Activated T-helper 1 cell treated with anti-CD3 and anti-CD28 coated beads, Interleukin-12 subunit alpha, Interleukin-12 subunit beta, Interleukin-2, Interleukin-4 antibody, amounts not matched to agents 30 ng/mL and 10 ng/mL and 1 ng/mL, durations not matched to agents 14 hours and 24 hours and 36 hours (primary cell): ENCODE measurements at regions not wholly inside any gene's neighbourhood (a gene's known extent, or its start where the extent isn't known, plus 50 kb on each side); places are given as distances from the start of the nearest gene placed in this dataset.

ENCODE experiments used
- DNase-seq: peaks from one replicate; pipeline ENCODE4 v3.0.0; 2021; ENCODE audit warnings: low spot score
- H3K27ac Mint-ChIP-seq: one replicate; pipeline ENCODE4 v1.8.0; 2021; ENCODE audit warnings: mild to moderate bottlenecking, mixed read lengths
- H3K27me3 Mint-ChIP-seq: one replicate; pipeline ENCODE4 v1.8.0; 2022; ENCODE audit warnings: mild to moderate bottlenecking, moderate library complexity, mixed read lengths; ENCODE audit not compliant: insufficient read depth
- H3K36me3 Mint-ChIP-seq: one replicate; pipeline ENCODE4 v1.8.0; 2021; ENCODE audit warnings: low read depth, mixed read lengths
- H3K4me1 Mint-ChIP-seq: one replicate; pipeline ENCODE4 v1.8.0; 2021; ENCODE audit warnings: low read depth, mixed read lengths
- H3K4me3 Mint-ChIP-seq: one replicate; pipeline ENCODE4 v1.8.0; 2021; ENCODE audit warnings: mild to moderate bottlenecking, moderate library complexity, mixed read lengths
- H3K9me3 Mint-ChIP-seq: one replicate; pipeline ENCODE4 v1.8.0; 2021; ENCODE audit warnings: mixed read lengths
- intact Hi-C: fragments of 100-400 bp; cut with micrococcal nuclease; formaldehyde crosslinking; loops from one replicate; pipeline ENCODE4 v1.15.1; 2024

DNA sequence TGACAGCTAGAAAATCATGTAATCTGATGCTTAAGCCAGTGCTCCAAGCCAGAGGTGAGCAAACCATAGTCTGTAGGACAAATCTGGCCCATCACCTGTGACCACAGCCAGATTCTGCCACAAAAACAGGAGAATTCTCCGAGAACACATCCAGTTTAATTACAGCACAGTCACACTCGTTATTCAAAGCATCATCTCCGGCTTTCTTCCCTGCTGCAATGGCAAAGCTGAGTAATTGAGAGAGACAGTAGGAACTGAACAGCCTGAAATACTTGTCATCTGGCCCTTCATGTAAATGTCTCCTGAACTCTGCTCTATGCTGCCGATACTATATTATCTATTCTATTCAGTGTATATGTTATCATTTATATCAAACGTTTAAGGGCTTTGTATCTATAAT is 121.4 kb upstream of the FOXF1 start:
- Mint-ChIP-seq H3K27ac (no peak overlapping the region), H3K36me3 (no peaks in the 10 kb centered on the region), H3K4me3 (no peak overlapping the region), H3K9me3 (no peaks in the 10 kb centered on the region), H3K4me1 (no peaks in the 10 kb centered on the region), H3K27me3 (no peaks in the 10 kb centered on the region)
- DNase-seq: no peak
- intact Hi-C loops: no loop called here

DNA sequence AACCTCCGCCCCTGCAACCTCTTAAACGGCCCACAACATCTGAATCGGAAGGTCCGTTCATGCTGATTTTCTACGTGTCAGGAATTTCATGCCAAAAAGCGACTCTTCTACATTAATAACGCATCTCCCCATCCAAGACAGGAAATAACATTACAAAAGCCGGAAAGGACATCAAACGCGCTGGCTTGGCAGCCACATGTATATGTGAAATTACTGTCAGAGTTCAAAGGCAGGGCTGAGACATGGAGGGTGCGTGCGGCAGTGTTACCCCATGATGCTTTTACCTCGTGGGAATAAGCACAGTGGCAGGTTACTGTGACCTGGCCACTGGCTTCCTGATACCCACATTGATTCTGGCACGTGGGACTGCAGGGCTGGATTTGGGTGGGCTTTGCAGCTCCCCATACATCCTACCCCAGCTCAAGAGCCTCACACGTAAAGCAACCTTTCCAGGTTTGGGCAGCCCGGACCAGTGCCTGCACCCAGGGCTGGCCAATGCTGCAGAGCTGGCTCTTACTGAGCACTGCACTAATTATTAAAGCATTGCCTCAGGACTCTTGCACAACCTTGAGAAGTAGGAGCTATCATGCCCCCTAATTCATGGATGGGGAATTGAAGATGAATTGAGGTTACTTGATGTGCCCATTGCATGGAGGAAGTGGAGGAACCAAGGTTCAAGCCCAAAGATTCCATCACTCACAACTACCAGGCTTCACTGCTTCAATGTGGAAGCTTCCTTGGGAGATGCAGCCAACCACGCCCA is 120.6 kb upstream of the FOXF1 start:
- Mint-ChIP-seq H3K36me3 (no peaks in the 10 kb centered on the region), H3K4me3 (no peak overlapping the region), H3K4me1 (no peaks in the 10 kb centered on the region), H3K27ac (no peak overlapping the region), H3K9me3 (no peaks in the 10 kb centered on the region), H3K27me3 (no peaks in the 10 kb centered on the region)
- no peak for DNase-seq
- intact Hi-C loops: no loop called here

DNA sequence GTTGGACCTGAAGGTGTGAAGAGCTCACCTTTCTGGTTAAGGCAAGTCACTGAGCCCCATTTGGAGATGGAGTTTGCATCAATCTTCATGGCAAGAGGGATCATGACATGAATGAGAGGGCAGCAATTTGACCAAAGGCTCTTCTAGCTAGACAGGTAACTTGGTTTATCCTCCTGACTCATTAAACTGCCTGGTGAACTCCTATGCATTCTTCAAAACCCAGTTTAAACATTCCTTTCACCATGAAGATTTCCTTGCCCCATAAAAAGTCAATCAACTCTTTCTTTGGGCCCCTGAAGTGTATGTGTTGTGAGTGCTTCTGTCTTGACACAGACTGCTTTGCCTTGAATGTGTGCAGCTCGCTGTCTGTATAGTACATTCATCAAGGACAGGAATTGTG is 120.0 kb upstream of the FOXF1 start:
- no peaks in the 10 kb centered on the region for H3K4me1 Mint-ChIP-seq
- H3K36me3 Mint-ChIP-seq: no peaks in the 10 kb centered on the region
- H3K9me3 Mint-ChIP-seq: no peaks in the 10 kb centered on the region
- H3K27me3 Mint-ChIP-seq: no peaks in the 10 kb centered on the region
- H3K27ac Mint-ChIP-seq: no peak overlapping the region
- no peak overlapping the region for H3K4me3 Mint-ChIP-seq
- intact Hi-C loops: no loop called here
- DNase-seq: no peak

DNA sequence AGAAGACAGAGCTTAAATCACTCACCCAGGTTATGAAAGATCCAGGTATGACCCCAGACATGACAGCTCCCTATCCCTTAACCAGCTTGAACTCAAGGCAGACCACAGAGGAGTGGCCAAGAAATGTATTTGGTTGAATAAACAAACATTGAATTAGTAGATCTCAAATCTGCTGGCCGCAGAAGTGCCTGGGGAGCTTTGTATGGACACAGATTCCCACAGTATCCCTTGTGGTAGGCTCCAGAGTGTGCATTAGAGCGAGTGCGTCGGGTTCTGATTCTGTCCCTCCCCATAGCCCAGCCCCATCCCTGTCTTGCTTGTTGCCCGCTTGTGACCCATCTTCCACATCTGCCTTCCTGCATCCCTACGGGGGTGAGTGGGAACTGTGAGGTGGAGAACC is 118.8 kb upstream of the FOXF1 start:
- peaks cover 4% of the 10 kb centered on the region for H3K27me3 Mint-ChIP-seq
- no peak overlapping the region for H3K27ac Mint-ChIP-seq
- H3K4me1 Mint-ChIP-seq: no peaks in the 10 kb centered on the region
- intact Hi-C loops: no loop called here
- H3K36me3 Mint-ChIP-seq: no peaks in the 10 kb centered on the region
- H3K9me3 Mint-ChIP-seq: no peaks in the 10 kb centered on the region
- DNase-seq: no peak
- H3K4me3 Mint-ChIP-seq: no peak overlapping the region

DNA sequence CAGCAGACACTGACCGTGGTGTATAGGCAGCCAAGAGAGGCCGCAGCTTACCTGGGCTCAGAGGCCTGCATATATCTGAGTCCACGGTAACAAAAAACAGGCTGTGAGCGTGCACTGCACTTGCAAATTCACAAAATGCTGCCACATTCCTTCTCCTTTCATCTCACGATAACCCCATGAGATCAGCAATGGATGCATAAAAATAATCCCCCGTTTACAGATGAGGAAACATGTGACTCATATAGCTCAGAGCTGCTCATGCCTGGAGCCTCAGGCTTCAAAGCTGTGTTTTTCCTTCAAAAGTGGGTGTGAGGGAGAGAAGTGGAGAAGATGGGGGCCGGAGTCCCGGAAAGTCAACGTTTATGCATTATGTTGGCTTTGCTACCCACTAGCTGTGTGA is 118.3 kb upstream of the FOXF1 start:
- DNase-seq: no peak
- no peaks in the 10 kb centered on the region for H3K9me3 Mint-ChIP-seq

DNA sequence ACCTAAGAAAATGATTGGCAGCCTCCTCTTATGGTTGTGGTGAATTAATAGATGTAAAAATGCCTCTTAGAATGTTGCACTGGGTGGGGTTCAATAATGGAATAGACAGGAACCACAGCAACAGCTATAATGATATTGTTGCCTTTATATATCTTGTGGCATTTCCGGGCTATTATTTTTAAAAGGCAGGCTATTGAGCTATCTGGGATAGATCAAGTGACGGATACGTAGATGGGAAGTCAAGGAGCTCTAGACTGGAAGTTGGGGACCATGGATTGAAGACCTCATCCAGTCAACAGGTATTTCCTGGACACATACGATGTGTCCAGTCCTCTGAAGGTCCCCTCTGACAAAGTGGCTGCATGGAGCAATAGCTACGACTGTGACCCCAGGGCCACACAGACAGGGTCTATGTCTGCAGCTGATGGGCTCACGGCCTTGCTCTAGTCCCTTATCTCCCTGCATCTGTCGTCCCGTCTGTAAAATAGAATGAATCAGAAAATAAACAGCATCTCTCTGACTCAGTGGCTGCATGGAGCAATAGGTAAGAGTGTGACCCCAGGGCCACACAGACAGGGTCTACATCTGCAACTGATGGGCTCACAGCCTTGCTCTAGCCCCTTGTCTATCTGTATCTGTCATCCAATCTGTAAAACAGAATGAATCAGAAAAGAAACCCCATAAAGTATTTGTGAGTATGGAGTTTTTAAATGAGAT is 117.7 kb upstream of the FOXF1 start:
- Mint-ChIP-seq H3K4me3 (no peak overlapping the region), H3K27ac (no peak overlapping the region), H3K4me1 (no peaks in the 10 kb centered on the region), H3K36me3 (no peaks in the 10 kb centered on the region), H3K27me3 (peaks cover 4% of the 10 kb centered on the region), H3K9me3 (no peaks in the 10 kb centered on the region)
- DNase-seq: no peak
- intact Hi-C loops: no loop called here

More for the DNA sequence above, 118.3 kb upstream of the FOXF1 start:
- H3K27me3 Mint-ChIP-seq: peaks cover 4% of the 10 kb centered on the region
- H3K27ac Mint-ChIP-seq: no peak overlapping the region
- H3K4me1 Mint-ChIP-seq: no peaks in the 10 kb centered on the region
- intact Hi-C loops: no loop called here
- H3K36me3 Mint-ChIP-seq: no peaks in the 10 kb centered on the region
- no peak overlapping the region for H3K4me3 Mint-ChIP-seq

DNA sequence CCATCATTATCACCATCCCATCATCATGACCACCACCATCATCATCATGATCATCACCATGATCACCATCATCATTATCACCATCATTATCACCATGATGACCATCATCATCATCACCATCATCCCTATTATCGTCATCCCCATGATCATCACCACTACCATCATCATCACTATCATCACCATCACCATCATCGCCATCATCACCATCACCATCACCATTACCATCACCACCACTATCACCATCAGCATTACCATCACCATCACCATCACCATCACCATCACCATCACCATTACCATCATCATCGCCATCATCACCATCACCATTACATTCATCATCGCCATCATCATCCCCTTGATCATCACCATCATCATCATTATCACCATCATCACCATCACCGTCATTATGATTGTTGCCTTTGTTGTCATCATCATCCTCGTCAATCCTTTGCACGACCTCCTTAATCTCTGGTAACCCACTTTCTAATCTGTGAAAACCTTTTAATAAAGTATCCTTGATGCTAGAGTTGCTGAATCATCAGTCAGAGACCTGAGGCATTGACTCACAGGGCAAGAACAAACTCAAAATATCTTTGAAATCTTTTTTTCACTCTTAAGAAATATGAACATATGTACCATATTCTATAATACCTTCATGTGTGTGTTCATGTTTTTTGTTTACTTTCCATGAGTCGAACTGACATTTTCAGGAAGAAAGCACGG is 116.3 kb upstream of the FOXF1 start:
- Mint-ChIP-seq H3K27ac (no peak overlapping the region), H3K4me3 (no peak overlapping the region), H3K4me1 (no peaks in the 10 kb centered on the region), H3K36me3 (no peaks in the 10 kb centered on the region), H3K27me3 (peaks cover 4% of the 10 kb centered on the region), H3K9me3 (no peaks in the 10 kb centered on the region)
- intact Hi-C loops: no loop called here
- no peak for DNase-seq

DNA sequence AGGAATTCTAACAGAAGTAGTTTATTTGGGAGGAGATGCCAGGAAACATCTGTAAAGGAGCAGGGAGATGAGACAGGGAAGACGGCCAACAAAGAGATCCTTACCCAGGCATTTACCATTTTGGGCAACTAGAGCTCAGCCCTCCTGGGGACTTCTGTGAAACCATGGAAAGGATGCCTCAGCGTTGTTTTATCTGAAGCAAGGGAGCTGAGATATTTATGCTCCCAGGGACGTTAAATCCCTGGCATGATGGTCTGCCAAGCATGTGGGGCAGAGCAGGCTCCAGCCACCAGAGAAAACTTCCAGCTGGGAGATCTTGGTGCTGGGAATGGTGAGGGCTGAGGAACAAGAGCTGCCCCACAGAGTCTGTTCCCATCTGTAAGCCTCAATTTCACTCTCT is 114.8 kb upstream of the FOXF1 start:
- no peak overlapping the region for H3K4me3 Mint-ChIP-seq
- H3K9me3 Mint-ChIP-seq: no peaks in the 10 kb centered on the region
- no peaks in the 10 kb centered on the region for H3K36me3 Mint-ChIP-seq
- H3K4me1 Mint-ChIP-seq: no peaks in the 10 kb centered on the region
- peaks cover 4% of the 10 kb centered on the region for H3K27me3 Mint-ChIP-seq
- intact Hi-C loops: no loop called here
- H3K27ac Mint-ChIP-seq: no peak overlapping the region
- DNase-seq: no peak

DNA sequence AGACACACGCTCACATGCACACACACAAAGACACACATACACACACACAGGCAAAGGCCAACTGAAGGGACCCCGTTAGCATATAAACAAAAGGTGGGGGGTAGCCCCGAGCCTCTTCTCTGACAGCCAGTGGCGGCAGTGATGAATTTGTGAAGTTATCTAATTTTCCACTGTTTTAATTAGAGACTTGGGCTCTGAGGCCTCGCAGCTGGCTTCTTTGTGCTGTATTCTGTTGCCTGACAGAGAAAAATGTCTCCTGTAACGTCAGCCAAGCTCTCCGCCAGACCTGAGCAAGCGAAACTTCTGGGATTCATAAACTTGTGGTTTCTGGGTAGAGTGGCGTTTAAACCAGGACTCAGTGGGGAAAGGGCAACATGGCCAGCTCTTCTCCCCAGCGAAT is 113.9 kb upstream of the FOXF1 start:
- Mint-ChIP-seq H3K4me1 (no peaks in the 10 kb centered on the region), H3K9me3 (no peaks in the 10 kb centered on the region), H3K4me3 (no peak overlapping the region), H3K36me3 (no peaks in the 10 kb centered on the region), H3K27ac (no peak overlapping the region), H3K27me3 (peaks cover 4% of the 10 kb centered on the region)
- DNase-seq: no peak
- intact Hi-C loops: no loop called here

DNA sequence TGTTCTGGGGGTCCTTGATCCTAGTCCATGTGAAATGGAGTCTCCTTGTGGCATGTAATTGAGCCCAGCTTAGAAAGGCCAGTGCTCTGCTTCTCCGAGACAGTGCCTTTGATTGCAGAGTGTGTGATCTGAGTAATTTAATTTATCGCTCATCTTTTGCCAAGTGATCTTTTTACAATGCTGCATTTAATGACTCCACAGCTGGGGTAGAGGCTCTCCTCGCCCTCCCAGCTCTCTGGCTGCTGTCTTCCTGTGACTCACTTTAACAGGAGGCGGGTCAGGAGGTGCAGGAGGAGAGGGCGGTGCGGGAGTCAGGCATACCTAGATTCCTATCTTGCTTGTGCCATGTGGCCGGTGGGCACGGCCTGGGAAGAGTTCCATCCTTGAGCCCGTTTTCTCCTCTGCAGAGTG is 113.4 kb upstream of the FOXF1 start:
- H3K9me3 Mint-ChIP-seq: no peaks in the 10 kb centered on the region
- no peaks in the 10 kb centered on the region for H3K4me1 Mint-ChIP-seq
- intact Hi-C loops: no loop called here

DNA sequence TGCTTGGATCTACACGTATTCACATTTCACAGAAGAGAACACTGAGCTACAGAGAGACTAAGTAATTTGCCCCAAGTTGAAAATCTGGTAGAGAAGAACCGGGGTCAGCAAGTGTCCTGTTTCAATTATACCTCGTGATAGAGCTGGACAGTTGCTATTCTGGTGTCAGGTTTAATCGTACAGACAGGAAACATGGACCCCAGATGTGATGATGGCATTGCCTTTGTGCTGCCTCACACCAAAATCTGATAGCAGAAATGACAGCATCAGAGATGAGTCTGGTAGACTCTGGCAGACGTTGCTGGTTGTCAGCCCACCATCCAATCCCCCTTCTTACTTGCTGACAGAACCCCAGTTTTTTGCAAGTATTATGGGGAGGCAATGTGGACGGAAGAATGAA is 112.1 kb upstream of the FOXF1 start:
- intact Hi-C loops: no loop called here
- peaks cover 4% of the 10 kb centered on the region for H3K27me3 Mint-ChIP-seq
- H3K36me3 Mint-ChIP-seq: no peaks in the 10 kb centered on the region
- no peaks in the 10 kb centered on the region for H3K9me3 Mint-ChIP-seq
- H3K27ac Mint-ChIP-seq: no peak overlapping the region
- DNase-seq: no peak
- no peak overlapping the region for H3K4me3 Mint-ChIP-seq
- H3K4me1 Mint-ChIP-seq: no peaks in the 10 kb centered on the region

More for the DNA sequence above, 113.4 kb upstream of the FOXF1 start:
- H3K36me3 Mint-ChIP-seq: no peaks in the 10 kb centered on the region
- no peak for DNase-seq
- H3K27me3 Mint-ChIP-seq: peaks cover 4% of the 10 kb centered on the region
- H3K4me3 Mint-ChIP-seq: no peak overlapping the region
- H3K27ac Mint-ChIP-seq: no peak overlapping the region

DNA sequence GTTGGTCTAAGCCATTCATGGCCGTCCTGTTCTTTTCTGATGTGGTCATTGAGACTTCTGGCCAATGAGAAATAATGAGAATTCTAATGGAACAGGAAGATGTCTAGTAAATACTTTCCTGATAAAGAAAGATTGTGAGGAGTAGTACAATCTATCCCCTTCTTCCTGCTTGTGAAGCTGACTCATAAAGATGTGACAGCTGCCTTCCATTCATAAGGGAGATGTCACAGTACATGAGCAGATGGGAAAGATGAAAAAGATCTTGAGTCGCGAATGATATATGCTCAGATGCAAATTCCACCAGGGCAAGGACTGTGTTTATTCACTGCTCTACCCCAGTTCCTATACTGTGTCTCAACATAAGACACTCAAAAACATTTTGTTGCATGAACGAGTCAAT is 111.7 kb upstream of the FOXF1 start:
- no peaks in the 10 kb centered on the region for H3K9me3 Mint-ChIP-seq
- no peaks in the 10 kb centered on the region for H3K36me3 Mint-ChIP-seq
- H3K4me1 Mint-ChIP-seq: no peaks in the 10 kb centered on the region
- peaks cover 4% of the 10 kb centered on the region for H3K27me3 Mint-ChIP-seq
- intact Hi-C loops: no loop called here
- no peak overlapping the region for H3K4me3 Mint-ChIP-seq
- DNase-seq: no peak
- no peak overlapping the region for H3K27ac Mint-ChIP-seq

DNA sequence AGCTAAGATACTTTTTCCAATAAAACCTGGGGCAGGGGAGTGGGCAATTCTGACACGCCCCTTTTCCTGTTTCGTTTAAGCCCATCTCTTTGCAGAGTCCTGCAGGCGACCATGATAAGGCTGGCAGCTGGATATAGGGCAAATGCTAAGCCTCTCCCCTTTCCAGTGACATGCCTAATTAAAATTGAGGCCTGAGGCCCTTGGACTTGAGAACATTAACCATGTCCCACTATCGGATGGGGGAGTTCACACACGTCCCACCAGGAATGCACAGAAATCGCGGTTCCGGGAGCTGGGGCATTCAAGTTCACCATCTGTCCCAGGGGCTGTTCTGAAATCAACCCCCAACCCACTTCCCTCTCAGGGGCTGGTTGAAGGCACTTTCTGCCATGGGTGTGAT is 109.2 kb upstream of the FOXF1 start:
- Mint-ChIP-seq H3K4me3 (no peak overlapping the region), H3K4me1 (no peaks in the 10 kb centered on the region), H3K36me3 (no peaks in the 10 kb centered on the region), H3K27ac (no peak overlapping the region), H3K9me3 (no peaks in the 10 kb centered on the region), H3K27me3 (peaks cover under 1% of the 10 kb centered on the region)
- DNase-seq: no peak
- intact Hi-C loops: no loop called here
